Dedifferentiated amniotic fluid mesenchymal stem cell (primary cell): ENCODE measurements at regions not wholly inside any gene's neighbourhood (a gene's known extent, or its start where the extent isn't known, plus 50 kb on each side); places are given as distances from the start of the nearest gene placed in this dataset.
"Not testable (repeated sequence)": the region's sequence is repeated elsewhere in the genome, so short reads cannot be mapped to it uniquely, and the experiment has no call there.

Experiments
- DNase-seq: peaks from one replicate; pipeline ENCODE4 v3.0.0-alpha.2; 2016; ENCODE audit errors: extremely low spot score

GRCh38 chr16:88148078-88148477, 196.8 kb downstream of the BANP start:
- not testable (repeated sequence) for DNase-seq

- not testable (repeated sequence) for DNase-seq
Observed at GRCh38 chr16:88148682-88149081, 197.4 kb downstream of the BANP start.

- not testable (repeated sequence) for DNase-seq
Observed at GRCh38 chr16:88149158-88149603, 197.9 kb downstream of the BANP start.

- DNase-seq: not testable (repeated sequence)
Observed at GRCh38 chr16:88149663-88150062, 198.4 kb downstream of the BANP start.

GRCh38 chr16:88150456-88151128, 199.4 kb downstream of the BANP start:
- not testable (repeated sequence) for DNase-seq

- not testable (repeated sequence) for DNase-seq
Observed at GRCh38 chr16:88151129-88151499, 199.9 kb downstream of the BANP start.

GRCh38 chr16:88151859-88152843, 200.9 kb downstream of the BANP start:
- DNase-seq: not testable (repeated sequence)

GRCh38 chr16:88152879-88153278, 201.6 kb downstream of the BANP start:
- not testable (repeated sequence) for DNase-seq

GRCh38 chr16:88153516-88153915, 202.3 kb downstream of the BANP start:
- DNase-seq: not testable (repeated sequence)

- DNase-seq: not testable (repeated sequence)
Observed at GRCh38 chr16:88154886-88155285, 203.7 kb downstream of the BANP start.

- DNase-seq: not testable (repeated sequence)
Observed at GRCh38 chr16:88155681-88156080, 204.4 kb downstream of the BANP start.

- DNase-seq: not testable (repeated sequence)
Observed at GRCh38 chr16:88156640-88157283, 205.5 kb downstream of the BANP start.

GRCh38 chr16:88157686-88158085, 206.5 kb downstream of the BANP start:
- DNase-seq: not testable (repeated sequence)

GRCh38 chr16:88158256-88159045, 207.2 kb downstream of the BANP start:
- not testable (repeated sequence) for DNase-seq

- not testable (repeated sequence) for DNase-seq
Observed at GRCh38 chr16:88159046-88159896, 208.0 kb downstream of the BANP start.

GRCh38 chr16:88159897-88160335, 208.7 kb downstream of the BANP start:
- DNase-seq: not testable (repeated sequence)

GRCh38 chr16:88161191-88161590, 210.0 kb downstream of the BANP start:
- DNase-seq: not testable (repeated sequence)

- not testable (repeated sequence) for DNase-seq
Observed at GRCh38 chr16:88161623-88162275, 210.5 kb downstream of the BANP start.

- DNase-seq: not testable (repeated sequence)
Observed at GRCh38 chr16:88162778-88163177, 211.5 kb downstream of the BANP start.
